Suprapubic skin (tissue), 4 donors: ENCODE measurements at regions not wholly inside any gene's neighbourhood (a gene's known extent, or its start where the extent isn't known, plus 50 kb on each side); places are given as distances from the start of the nearest gene placed in this dataset.

Experiments
- DNase-seq, 2 donors: peaks; one replicate each; pipeline ENCODE4 v3.0.0-alpha.2; 2019; ENCODE audit warnings: low spot score in 2 of 2
- H3K27ac ChIP-seq: fragments of 200-600 bp; sonication (generic); one replicate; pipeline ENCODE4 v1.5.1; 2019
- H3K27me3 ChIP-seq: fragments of 200-600 bp; sonication (generic); one replicate; pipeline ENCODE4 v1.5.1; 2019
- H3K36me3 ChIP-seq: fragments of 200-600 bp; sonication (generic); one replicate; pipeline ENCODE4 v1.5.1; 2019
- H3K4me1 ChIP-seq: fragments of 200-600 bp; sonication (generic); one replicate; pipeline ENCODE4 v1.5.1; 2019
- H3K4me3 ChIP-seq: fragments of 200-600 bp; sonication (generic); one replicate; pipeline ENCODE4 v1.5.1; 2019; ENCODE audit warnings: mild to moderate bottlenecking
- H3K9me3 ChIP-seq: fragments of 200-600 bp; sonication (generic); one replicate; pipeline ENCODE4 v1.5.1; 2019
- CTCF ChIP-seq, 2 donors: fragments of 200-600 bp in 1 of 2; fragments of 450-650 bp in 1 of 2; sonication (generic) in 1 of 2; IDR thresholded peaks; one replicate each; pipeline ENCODE4 v1.5.1; 2016 to 2019; ENCODE audit warnings: antibody characterized with exemption in 2 of 2, mild to moderate bottlenecking in 1 of 2, moderate library complexity in 1 of 2
- EP300 ChIP-seq: sonication (generic); formaldehyde crosslinking; IDR thresholded peaks from one replicate; pipeline ENCODE4 v1.6.1; 2017; ENCODE audit warnings: antibody characterized with exemption
- POLR2A ChIP-seq, 2 donors: fragments of 450-650 bp; IDR thresholded peaks; one replicate each; pipeline ENCODE4 v1.6.1; 2017; ENCODE audit warnings: antibody characterized with exemption in 2 of 2, mild to moderate bottlenecking in 2 of 2, moderate library complexity in 2 of 2
- POLR2AphosphoS5 ChIP-seq, 3 donors: sonication (generic); formaldehyde crosslinking; IDR thresholded peaks; one replicate each; pipeline ENCODE4 v1.6.1; 2017; ENCODE audit warnings: antibody characterized with exemption in 3 of 3
- WGBS: methylation state at CpG from one replicate; pipeline ENCODE4 v1.1.5; 2018; 5-methylcytosine and 5-hydroxymethylcytosine counted together

- WGBS = 84% methylated on average over 2 of the region's 2 CpGs
- no peak for DNase-seq
- Histone ChIP-seq H3K27me3 (no peaks in the 10 kb centered on the region), H3K27ac (no peak overlapping the region), H3K9me3 (no peaks in the 10 kb centered on the region), H3K4me3 (no peak overlapping the region), H3K36me3 (no peaks in the 10 kb centered on the region), H3K4me1 (no peaks in the 10 kb centered on the region)
- TF ChIP-seq POLR2AphosphoS5 (IDR thresholded peaks at IDR 0.05) = no peak
- no peak for TF ChIP-seq EP300
- TF ChIP-seq POLR2A (IDR thresholded peaks at IDR 0.05) = no peak
- no peak for TF ChIP-seq CTCF (IDR thresholded peaks at IDR 0.05)
Measured at GRCh38 chr9:22617156-22617555, 170.5 kb downstream of the DMRTA1 start.

- Histone ChIP-seq H3K4me3 (no peak overlapping the region), H3K27me3 (no peaks in the 10 kb centered on the region), H3K9me3 (no peaks in the 10 kb centered on the region), H3K27ac (no peak overlapping the region), H3K4me1 (no peaks in the 10 kb centered on the region), H3K36me3 (no peaks in the 10 kb centered on the region)
- 71% methylated on average over 1 of the region's 1 CpG for WGBS
- no peak for DNase-seq
- TF ChIP-seq POLR2AphosphoS5 (IDR thresholded peaks at IDR 0.05) (no peak), POLR2A (IDR thresholded peaks at IDR 0.05) (no peak), EP300 (no peak), CTCF (IDR thresholded peaks at IDR 0.05) (no peak)
Measured at GRCh38 chr9:22622815-22623214, 176.2 kb downstream of the DMRTA1 start.

GRCh38 chr9:22623236-22623635 lies 176.6 kb downstream of the DMRTA1 start:
- Histone ChIP-seq H3K27me3 (no peaks in the 10 kb centered on the region), H3K4me1 (no peaks in the 10 kb centered on the region), H3K4me3 (no peak overlapping the region), H3K27ac (no peak overlapping the region), H3K36me3 (no peaks in the 10 kb centered on the region), H3K9me3 (no peaks in the 10 kb centered on the region)
- WGBS = 19% methylated on average over 3 of the region's 3 CpGs
- no peak for DNase-seq
- no peak for TF ChIP-seq POLR2A (IDR thresholded peaks at IDR 0.05)

GRCh38 chr9:22625540-22625939 lies 178.9 kb downstream of the DMRTA1 start:
- Histone ChIP-seq H3K4me3 (no peak overlapping the region), H3K4me1 (no peaks in the 10 kb centered on the region), H3K27ac (no peak overlapping the region), H3K27me3 (no peaks in the 10 kb centered on the region), H3K9me3 (no peaks in the 10 kb centered on the region), H3K36me3 (no peaks in the 10 kb centered on the region)
- TF ChIP-seq CTCF (IDR thresholded peaks at IDR 0.05) (no peak), POLR2AphosphoS5 (IDR thresholded peaks at IDR 0.05) (no peak), POLR2A (IDR thresholded peaks at IDR 0.05) (no peak), EP300 (no peak)
- WGBS = 80% methylated on average over 4 of the region's 4 CpGs
- no peak for DNase-seq

GRCh38 chr9:22643541-22643940 lies 196.9 kb downstream of the DMRTA1 start:
- Histone ChIP-seq H3K27me3 (no peaks in the 10 kb centered on the region), H3K4me1 (no peaks in the 10 kb centered on the region), H3K4me3 (no peak overlapping the region), H3K9me3 (no peaks in the 10 kb centered on the region), H3K27ac (no peak overlapping the region), H3K36me3 (no peaks in the 10 kb centered on the region)
- DNase-seq = no peak
- TF ChIP-seq CTCF (IDR thresholded peaks at IDR 0.05) (no peak), EP300 (no peak), POLR2AphosphoS5 (IDR thresholded peaks at IDR 0.05) (no peak), POLR2A (IDR thresholded peaks at IDR 0.05) (no peak)

GRCh38 chr9:22645893-22646292 lies 199.3 kb downstream of the DMRTA1 start:
- DNase-seq = no peak
- no peaks in the 10 kb centered on the region for H3K9me3 ChIP-seq
- H3K4me3 ChIP-seq = peak overlapping the region; percentile 20
- H3K4me1 ChIP-seq = no peaks in the 10 kb centered on the region
- 56% methylated on average over 2 of the region's 2 CpGs for WGBS
- H3K36me3 ChIP-seq = no peaks in the 10 kb centered on the region
- no peak overlapping the region for H3K27ac ChIP-seq
- no peaks in the 10 kb centered on the region for H3K27me3 ChIP-seq
- TF ChIP-seq CTCF (IDR thresholded peaks at IDR 0.05) = no peak
- TF ChIP-seq POLR2A (IDR thresholded peaks at IDR 0.05) = no peak
- TF ChIP-seq EP300 = no peak
- no peak for TF ChIP-seq POLR2AphosphoS5 (IDR thresholded peaks at IDR 0.05)
